ENCODE measurements at regions not wholly inside any gene's neighbourhood (a gene's known extent, or its start where the extent isn't known, plus 50 kb on each side); places are given as distances from the start of the nearest gene placed in this dataset.
A peak's percentile ranks its signal among the peaks of the same experiment; 100 is the strongest.

DNA sequence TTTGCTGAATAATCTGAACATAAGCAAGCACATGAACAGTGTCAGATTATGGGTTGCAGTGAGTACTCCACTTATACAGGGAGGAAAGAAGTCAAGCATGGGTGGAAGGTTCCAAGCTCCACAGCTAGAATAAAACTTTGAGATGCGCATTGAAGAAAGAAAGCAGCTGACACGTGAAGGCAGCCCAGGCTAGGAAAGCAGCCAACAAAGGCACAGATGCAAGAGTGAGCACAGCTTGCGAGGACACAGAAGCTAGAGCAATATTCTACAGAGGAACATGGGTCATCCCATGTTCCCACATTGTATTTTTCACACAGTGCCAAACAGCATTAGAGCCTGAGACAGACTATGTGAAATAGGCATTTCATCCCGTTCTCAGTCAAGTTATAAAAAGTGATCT is 194.6 kb upstream of the TBX20 start:
- no peak for DNase-seq (ENCODE audit: low read depth)

DNA sequence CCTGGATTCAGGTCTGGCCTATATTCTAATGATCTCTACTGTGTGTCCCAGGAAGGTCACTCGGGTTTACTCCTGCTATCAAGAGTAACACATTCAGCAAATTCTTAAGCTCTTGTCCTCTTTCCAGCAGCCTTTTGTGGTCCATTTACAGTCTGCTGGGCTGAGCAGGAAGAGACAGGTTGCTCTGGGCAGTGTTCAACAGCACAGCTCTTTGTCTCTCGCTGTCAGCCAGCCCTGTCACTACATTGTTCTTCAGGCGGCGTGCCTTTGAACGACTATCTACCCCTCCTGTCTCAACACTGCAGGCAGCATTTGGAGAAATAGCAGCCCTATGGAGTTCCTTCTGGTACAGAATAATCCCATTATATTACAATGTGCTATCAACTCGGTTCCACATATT is 192.2 kb upstream of the TBX20 start:
- DNase-seq (ENCODE audit: low read depth): no peak

DNA sequence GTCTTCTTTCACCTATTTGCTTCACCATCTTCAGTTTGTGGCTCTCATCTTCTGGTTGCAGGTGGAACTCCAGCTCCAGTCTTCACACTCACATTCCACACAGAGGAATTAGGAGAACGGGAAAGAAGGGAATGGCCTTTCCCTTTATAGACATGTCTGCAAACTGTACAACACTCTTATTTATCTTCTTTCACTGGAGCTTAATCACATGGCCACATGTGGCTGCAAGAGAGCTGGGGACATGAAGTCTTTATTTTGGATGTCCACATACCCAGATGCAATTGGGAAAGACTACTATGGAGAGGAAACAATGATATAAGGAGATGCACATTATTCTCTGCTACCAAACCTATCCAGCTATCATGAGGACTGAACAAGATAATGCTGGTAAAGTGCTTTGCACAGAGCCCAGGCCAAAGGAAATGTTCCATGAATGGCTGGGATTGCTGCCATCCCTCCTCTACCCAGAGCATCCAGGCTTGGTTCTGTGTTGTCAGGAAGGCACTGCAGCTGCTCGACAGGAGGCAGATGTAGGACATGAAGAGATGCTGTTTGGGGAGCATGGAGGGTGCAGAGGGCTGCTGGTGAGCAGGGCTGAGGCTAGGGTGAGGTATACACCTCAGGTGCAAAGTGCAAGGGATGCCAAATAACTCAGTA is 183.8 kb upstream of the TBX20 start:
- no peak for DNase-seq (ENCODE audit: low read depth)

DNA sequence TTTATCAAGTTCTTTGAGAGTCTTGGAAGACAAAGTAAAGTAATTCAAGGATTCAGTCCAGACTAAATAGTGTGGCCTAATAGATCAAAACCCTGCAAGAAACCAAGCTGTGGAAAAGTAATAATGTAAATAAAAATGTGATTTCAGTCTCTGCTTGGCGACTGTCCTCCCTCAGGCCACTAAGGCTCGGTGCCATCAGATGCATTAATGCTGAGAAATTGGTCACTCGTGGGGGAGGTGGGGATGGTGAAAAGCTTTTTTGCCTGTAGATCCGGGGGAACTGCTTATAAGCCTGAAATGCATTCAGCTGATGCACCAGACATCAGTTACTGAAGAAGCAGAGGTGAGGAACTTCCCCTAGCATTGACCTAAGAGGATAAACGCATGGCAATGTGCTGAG is 182.6 kb upstream of the TBX20 start:
- DNase-seq (ENCODE audit: low read depth): no peak

DNA sequence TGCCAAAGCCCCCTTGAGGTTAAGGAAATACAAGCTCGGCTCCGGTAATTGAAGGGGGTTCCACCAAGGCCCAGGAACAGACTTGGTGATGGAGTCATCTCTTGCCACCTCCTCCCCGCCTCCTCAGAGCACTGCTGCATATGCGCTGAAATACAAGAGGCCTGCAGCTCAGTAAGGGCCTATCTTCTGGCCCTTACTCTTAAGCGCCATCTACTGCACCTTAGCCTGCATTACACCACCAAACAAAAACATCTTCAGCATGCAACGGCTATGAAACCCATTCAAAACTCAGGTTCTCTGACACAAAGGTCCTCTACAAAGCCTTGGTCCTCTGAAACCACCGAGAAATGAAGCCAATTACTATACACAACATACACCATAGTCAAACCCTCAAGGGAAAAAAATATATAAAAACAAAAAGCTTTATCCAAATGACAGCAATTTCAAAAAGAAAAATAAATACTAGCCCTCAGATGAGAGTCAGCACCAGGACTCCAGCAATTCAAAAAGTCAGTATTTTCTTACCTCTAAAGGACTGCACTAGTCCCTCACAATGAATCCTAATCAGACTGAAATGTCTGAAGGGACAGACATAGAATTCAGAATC is 176.8 kb upstream of the TBX20 start:
- DNase-seq (ENCODE audit: low read depth): peak; percentile 54

DNA sequence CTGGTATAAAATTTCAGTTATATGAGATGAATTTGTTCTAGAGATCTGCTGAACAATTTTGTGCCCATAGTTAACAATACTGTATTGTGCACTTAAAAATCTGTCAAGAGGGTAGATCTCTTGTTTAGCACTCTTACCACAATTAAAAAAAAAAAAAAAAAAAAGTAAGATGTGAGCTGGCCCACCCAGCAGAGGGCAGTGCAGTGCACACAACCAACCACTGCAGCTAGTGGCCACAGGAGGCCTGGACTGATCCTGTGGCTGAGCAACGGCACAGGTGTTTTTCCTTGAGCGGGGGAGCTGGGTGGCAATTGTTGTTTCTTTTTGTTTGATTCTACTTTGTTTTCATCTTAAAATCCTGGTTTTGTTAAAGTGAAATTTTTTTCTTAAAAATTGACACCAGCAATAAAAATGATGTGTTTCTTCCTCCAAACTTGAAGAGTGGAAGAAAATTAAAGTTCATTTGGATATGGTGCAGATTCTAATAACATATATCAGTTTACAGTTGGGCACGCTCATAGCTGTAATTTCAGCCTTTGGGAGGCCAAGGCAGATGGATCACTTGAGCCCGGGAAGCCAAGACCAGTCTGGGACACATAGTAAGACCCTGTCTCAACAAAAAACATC is 171.1 kb upstream of the TBX20 start:
- DNase-seq (ENCODE audit: low read depth): peak; percentile 59

DNA sequence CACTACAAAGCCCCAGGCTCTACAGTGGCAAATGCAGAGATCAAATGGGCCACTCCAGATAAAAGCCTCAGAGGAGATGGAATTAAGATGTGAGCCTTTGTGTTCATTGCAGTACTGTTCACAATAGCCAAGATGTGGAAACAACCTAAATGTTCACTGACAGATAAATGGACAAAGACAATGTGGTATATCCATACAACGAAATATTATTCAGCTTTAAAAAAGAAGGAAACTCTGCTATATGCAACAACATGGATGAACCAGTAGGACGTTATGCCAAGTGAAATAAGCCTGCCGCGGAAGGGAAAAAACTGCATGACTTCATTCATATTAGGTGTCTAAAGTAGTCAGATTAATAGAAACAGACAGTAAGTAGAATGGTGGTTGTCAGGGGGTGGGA is 170.5 kb upstream of the TBX20 start:
- no peak for DNase-seq (ENCODE audit: low read depth)

DNA sequence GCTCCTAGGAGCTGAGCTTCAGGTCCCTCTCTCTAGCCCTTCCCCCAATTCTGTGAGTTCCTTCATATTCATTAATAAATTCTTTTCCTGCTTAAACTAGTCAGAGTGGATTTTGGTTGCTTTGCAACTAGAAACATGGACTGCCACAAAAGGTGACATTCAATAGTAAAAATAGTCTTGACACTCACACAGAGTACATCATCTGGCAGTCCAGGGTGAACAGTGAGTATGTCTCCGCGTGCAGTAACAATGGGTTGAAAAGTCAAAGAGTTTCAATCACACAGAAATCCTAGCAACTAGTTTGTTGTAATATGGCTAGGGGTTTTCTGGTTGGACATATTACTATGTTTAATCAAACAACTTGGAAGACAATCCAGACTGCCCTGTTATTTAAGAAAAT is 168.8 kb upstream of the TBX20 start:
- no peak for DNase-seq (ENCODE audit: low read depth)

DNA sequence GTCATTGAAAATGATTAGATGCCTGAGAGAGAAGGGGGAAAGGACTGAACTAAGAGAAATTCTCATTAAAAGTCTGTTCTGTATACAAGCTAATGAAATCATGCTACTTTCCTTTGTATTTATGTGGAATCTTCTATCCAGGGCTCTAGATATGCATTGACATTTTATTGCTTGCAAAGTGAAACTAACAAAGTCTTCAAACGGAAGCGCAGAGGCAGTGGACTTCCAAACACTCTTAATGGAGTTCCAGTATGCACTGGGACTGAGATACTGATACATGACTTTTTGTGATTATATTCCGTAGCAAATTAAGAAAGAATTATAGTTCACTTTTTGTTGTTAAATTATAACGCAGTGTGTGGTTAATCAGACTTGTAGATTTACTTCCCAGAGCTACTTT is 166.8 kb upstream of the TBX20 start:
- DNase-seq (ENCODE audit: low read depth): peak; percentile 13

DNA sequence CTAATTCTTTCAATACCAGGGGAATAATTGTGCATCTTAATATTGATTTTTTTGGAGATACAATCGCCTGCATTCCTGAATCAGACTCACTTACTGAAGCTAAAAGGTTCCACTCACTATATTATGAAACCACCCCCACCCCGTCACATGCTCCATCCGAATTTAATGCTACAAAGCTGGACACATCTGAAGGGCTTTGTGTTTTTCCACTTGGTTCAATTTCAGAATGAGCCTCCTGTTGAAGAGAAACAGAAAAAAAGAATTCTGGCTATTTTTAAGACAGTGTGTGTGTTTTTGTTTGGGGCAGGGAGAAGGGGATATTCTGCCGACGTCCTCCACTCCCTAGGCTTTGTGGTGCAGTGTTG is 165.5 kb upstream of the TBX20 start:
- DNase-seq (ENCODE audit: low read depth): no peak

DNA sequence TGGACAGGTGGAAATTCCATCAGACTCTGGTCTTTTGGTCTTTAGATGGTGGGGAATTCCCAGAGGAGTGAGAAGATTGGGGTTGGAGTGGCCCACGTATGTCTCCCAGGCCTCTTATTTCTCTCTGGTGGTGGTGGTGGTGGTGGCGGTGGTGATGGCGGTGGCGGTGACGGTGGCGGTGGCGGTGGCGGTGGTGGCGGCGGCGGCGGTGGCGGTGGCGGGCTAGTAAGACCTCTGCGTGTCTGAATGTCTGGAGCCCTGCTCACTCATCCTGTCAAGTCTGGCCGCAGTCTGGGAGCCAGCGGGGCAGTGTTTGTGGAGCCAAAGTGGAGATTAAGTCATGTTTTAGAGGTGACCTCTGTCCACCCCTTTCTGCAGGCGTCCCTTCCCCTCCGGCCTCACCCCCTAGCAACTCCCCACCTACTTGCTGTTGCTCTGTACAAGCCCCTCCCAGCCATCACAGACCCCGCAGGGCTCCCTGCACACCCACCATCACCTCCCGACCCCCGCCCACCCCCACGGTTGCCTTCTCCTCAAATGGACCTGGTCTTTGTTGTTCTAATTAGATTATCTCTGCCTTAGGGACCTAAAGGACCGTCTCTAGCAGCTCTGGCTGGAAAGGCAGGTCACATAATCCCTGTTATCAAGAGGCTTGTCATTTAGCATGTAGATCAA is 165.0 kb upstream of the TBX20 start:
- no peak for DNase-seq (ENCODE audit: low read depth)

DNA sequence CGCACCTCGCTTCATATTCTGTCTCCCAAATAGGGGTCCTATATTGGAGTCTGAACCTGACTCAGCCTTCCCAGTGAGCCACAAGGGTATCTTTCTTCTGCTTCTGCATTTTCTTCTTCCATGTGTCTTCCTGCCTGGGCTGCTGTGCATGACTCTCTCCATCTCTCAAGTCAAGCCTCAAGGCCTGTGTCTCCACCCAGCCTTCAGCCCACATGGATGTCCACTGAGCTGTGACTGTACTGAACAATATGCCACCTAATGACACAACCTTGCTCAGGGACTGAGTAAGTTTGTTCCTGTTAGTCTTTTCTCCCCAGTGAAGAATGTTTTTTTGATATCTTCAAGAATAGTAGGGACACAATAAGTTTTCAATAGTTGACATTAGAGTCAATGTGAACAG is 162.7 kb upstream of the TBX20 start:
- DNase-seq (ENCODE audit: low read depth): no peak

DNA sequence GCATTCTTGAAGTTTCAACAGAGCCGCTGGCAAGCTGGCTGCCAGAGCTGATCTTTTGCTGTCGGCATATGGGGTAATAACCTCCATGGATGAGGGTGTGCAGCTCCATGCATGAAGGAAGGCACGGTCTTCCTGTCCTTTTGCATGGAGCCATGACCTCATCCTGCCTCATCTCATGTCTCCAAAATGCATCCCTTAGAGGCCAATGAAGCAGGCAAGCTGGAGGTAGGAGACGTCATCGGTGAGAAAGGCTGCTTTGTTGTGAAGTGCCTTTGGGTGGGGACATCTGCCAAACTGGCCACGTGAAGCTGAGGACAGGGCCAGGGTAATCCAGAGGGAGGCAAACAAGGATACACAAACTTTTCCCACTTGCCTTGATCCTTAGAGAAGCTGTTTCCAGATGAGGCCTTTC is 161.5 kb upstream of the TBX20 start:
- no peak for DNase-seq (ENCODE audit: low read depth)

DNA sequence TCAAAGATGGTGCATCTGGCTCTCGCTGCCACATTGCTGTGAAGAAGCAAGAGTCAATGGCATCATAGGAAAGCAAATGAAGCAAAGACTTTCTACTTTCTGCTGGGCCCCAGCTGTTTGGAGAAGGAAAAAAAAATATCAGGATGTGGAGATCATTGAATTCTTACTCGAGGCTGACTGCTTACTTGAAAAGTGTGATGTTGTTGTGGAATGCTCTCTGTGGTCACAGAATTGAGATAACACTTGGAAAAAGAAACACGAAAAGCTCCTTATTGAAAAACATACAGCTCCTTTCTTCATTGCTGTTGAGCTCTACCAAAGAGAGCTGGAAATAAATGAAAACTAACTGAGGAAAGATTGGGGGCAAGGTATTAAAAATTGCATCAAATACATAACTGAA is 157.4 kb upstream of the TBX20 start:
- DNase-seq (ENCODE audit: low read depth): no peak

DNA sequence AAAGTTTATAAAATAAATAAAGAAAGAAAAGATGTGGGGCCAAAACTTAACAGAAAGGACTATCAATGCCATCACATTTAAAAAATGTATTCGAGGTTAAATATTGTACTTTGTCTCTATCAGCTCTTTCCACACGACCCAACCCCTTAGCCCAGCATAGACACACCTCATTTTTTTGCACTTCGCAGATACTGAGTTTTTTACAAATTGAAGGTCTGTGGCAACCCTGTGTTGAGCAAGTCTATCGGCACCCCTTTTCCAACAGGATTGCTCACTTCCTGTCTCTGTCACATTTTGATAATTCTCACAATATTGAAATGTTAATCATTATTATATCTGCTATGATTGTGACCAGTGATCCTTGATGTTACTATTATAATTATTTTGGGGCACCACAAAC is 151.6 kb upstream of the TBX20 start:
- DNase-seq (ENCODE audit: low read depth): no peak

DNA sequence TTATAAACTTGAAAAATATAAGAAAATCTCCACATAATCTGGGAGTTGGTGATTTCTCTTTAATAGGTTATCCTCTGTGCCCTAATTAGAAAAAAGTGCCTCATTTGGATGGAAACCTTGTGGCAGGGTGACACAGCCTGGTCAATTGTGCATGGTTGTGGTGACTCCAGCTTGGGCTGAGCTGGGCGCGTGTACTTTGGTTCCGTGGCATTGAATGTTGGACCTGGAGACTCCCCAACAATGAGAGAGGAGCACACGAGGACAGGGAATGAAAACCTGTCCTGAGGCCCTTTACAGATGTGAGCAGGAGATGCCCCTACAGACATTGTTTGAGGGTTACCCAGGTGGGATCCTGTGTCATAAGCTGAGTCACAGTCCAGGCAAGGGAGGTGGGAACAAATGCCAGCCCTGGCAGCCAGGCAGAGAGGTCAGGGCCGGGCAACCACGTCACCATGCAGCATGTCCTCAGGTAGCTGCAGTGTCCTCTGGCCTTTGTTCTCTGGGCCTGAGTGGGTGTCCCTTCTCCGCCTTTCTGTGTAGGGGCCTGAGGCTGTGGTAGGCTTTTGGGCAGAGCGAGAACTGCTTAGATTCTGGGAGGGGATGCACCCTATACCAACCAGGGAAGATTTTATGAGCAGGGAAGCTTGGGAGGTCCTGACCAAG is 147.4 kb upstream of the TBX20 start:
- no peak for DNase-seq (ENCODE audit: low read depth)

DNA sequence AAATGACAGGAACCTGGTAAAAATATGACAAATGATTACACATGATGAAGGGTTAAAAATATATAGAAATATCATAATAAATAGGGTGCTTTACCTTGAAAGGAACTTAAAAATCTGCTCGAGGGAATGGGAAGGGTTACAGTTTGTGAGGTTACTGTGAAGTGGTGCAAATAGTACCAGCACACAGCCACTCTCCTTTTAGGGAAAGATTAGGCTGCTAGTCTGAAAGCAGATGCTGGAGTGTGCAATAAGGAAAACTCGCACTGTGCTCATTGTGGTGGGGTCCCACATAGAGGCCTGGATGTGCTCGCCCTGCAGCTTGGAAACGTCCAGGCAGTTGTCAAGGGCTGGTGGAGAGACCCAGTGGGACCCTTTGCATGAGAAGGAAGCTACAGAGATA is 145.9 kb upstream of the TBX20 start:
- no peak for DNase-seq (ENCODE audit: low read depth)

DNA sequence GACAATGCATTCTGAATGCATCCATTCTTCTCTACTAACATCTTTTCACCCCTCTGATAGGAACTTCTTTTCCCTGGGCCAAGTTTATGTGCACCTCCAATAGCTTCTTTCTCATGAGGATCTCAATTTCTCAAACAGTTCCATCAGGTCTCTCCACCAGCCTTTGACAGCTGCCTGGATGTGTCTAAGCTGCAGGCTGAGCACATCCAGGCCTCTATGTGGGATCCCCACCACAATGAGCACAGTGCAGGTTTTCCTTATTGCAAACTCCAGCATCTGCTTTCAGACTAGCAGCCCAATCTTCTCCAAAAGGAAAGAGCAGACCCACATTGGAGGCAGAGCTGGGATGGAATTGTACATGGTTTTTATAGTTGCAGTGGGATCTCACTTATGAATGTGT is 145.3 kb upstream of the TBX20 start:
- no peak for DNase-seq (ENCODE audit: low read depth)

DNA sequence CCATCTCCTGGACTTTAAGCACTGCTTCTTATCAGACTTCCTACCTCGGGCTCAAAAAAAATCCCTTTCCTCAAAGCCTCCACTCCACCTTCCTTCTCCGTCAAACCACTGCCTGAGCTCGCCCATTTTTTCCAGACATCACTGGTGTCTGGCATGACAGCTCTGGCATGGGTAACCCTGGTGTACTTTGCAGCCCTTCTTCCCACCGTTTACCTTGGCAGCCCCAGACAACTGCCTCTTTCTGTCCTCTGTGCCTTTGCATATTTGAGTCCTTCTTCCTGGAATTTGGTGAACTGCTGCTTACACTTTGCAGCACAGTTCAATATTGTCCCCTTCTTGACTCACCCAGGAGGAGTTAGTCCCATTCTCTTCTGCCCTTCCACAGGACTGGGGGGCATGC is 144.6 kb upstream of the TBX20 start:
- DNase-seq (ENCODE audit: low read depth): no peak

DNA sequence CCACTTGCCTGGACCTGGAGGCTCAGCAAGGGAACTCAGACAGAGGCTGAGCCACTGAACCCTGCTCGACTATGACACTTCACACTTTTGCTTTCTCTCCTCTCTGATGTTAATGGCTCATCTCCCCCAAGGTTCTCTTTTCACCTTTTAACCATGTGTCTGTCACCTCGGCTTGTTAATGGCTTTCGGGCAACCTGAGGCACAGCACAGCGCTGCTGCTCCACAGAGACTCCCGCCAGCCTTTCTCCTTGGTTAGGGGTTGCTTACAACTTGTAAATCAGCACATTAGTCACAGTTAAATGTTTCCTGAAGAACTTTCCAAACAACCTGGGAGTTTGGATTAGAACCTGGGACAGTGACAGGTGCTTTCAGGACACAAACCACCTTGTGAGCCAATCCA is 136.2 kb upstream of the TBX20 start:
- no peak for DNase-seq (ENCODE audit: low read depth)

DNA sequence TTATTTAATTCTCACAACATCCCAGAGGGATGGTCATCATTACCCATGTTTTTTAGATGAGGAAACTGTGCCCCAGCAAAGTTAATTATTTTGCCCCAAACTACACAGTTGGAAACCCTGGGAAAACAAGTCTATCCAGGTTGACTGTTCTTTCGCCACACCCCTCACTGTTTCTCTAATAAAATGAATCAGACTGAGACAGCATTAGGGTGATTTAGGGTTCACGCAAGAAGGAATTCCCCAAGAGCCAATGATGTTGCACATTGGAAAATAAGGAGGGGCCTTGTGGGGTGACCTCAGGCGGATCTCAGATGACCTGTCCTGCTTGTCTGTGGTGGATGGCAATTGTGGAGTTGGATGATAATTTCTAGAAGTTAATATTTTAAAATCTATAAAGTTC is 135.7 kb upstream of the TBX20 start:
- DNase-seq (ENCODE audit: low read depth): no peak

DNA sequence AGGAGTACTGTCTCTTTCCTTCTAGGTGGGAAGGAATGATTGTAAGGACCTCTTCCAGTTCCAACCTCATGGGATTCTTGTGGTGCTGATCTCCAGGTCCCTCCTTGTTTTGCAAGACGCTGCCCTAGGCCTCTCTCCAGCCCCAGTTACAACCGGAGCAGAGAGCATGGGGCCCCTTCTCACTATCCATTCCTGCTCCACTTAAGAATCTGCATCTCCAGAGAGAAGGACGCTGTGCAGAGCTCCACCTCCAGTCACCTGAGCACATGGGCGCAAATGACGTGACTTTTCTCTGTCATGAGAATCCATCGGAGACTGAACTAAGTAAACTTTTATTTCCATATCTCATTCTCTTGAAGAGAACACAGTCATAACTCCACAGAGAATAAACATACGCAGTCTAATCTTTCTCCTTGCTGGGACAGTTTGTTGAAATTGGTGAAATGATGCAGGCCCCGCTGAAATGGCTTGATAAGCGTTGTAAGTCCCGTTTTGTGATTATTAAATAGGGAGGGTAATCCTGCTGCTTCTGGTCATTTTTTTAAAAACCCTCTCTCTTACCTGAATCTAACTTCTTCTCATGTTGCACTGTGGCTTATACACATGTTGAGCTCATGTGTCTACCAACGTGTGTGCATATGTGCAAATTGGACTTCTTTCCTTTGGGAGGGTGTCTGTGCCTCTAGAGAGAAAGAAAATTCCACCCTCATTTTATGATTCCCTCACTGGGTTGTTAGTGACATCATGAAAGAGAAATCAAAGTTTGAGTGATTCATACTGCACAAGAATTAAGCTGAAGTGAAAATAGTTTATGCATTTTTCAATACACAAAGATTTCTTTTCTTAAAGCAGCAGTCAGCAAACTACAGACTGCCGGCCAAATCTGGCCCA is 133.2 kb upstream of the TBX20 start:
- no peak for DNase-seq (ENCODE audit: low read depth)

Data from EH (cell line).